ENCODE measurements at regions not wholly inside any gene's neighbourhood (a gene's known extent, or its start where the extent isn't known, plus 50 kb on each side); places are given as distances from the start of the nearest gene placed in this dataset.
"Not testable (repeated sequence)": the region's sequence is repeated elsewhere in the genome, so short reads cannot be mapped to it uniquely, and the experiment has no call there.

GRCh38 chr18:2219706-2220105 lies 351.6 kb downstream of the METTL4 start:
- no peaks in the 10 kb centered on the region for H3K27me3 ChIP-seq (ENCODE audit: control insufficient read depth in 2 of 2, insufficient read depth in 1 of 2, low read length in 1 of 2)
- no peak overlapping the region for H3K27ac ChIP-seq (ENCODE audit: low read depth in 1 of 2, low read length in 1 of 2)
- H3K36me3 ChIP-seq (ENCODE audit: control insufficient read depth in 2 of 2, insufficient read depth in 2 of 2, low read length in 1 of 2): no peaks in the 10 kb centered on the region
- DNase-seq (ENCODE audit: low read depth in 6 of 9, low spot score in 9 of 9): no peak
- no peak overlapping the region for H3K4me3 ChIP-seq (ENCODE audit: low read length in 2 of 2)
- no peaks in the 10 kb centered on the region for H3K9me3 ChIP-seq (ENCODE audit: control insufficient read depth in 2 of 2, insufficient read depth in 1 of 2, low read length in 1 of 2)
- WGBS: 92% methylated on average over 3 of the region's 3 CpGs
- no peaks in the 10 kb centered on the region for H3K4me1 ChIP-seq (ENCODE audit: control insufficient read depth in 2 of 2, insufficient read depth in 2 of 2, low read length in 2 of 2)

DNA sequence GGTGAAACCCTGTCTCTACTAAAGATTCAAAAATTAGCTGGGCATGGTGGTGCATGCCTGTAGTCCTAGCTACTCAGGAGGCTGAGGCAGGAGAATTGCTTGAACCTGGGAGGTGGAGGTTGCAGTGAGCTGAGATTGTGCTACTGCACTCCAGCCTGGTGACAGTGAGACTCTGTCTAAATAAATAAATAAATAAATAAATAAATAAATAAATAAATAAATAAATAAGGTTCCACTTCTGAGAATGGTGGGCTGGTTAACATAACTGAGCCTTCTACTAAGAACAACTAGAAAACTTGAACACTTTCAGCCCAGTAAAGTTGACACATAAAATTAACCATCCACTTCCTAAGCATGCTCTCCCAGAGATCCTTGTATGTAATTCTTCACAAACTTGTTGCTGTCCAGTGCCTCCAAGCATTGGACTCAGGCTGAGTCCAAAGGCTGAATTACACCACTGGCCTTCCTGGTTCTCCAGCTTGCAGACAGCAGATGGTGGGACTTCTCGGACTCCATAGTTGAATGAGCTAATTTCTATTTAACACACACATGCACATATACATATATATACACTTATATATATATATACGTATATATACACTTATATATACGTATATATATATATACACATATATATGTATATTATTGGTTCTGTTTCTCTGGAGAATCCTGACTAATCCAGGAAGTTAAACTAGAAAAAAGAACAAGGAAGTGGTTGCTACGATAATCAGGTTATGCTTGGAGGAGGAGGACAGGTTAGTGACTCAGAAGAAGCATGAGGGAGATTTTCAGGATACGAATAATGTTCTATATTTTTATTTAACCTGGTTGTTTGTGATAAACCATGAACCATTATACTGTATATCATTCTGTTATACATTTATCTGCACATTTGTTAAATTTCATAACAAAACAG lies 348.8 kb downstream of the METTL4 start:
- Histone ChIP-seq H3K36me3 (ENCODE audit: control insufficient read depth in 2 of 2, insufficient read depth in 2 of 2, low read length in 1 of 2) (no peaks in the 10 kb centered on the region), H3K27me3 (ENCODE audit: control insufficient read depth in 2 of 2, insufficient read depth in 1 of 2, low read length in 1 of 2) (no peaks in the 10 kb centered on the region), H3K27ac (ENCODE audit: low read depth in 1 of 2, low read length in 1 of 2) (no peak overlapping the region), H3K4me3 (ENCODE audit: low read length in 2 of 2) (no peak overlapping the region), H3K4me1 (ENCODE audit: control insufficient read depth in 2 of 2, insufficient read depth in 2 of 2, low read length in 2 of 2) (no peaks in the 10 kb centered on the region), H3K9me3 (ENCODE audit: control insufficient read depth in 2 of 2, insufficient read depth in 1 of 2, low read length in 1 of 2) (no peaks in the 10 kb centered on the region)
- 78% methylated on average over 5 of the region's 5 CpGs for WGBS
- no peak for DNase-seq (ENCODE audit: low read depth in 6 of 9, low spot score in 9 of 9)

GRCh38 chr18:2223449-2223848 lies 347.9 kb downstream of the METTL4 start:
- Histone ChIP-seq H3K4me1 (ENCODE audit: control insufficient read depth in 2 of 2, insufficient read depth in 2 of 2, low read length in 2 of 2) (no peaks in the 10 kb centered on the region), H3K27me3 (ENCODE audit: control insufficient read depth in 2 of 2, insufficient read depth in 1 of 2, low read length in 1 of 2) (no peaks in the 10 kb centered on the region), H3K4me3 (ENCODE audit: low read length in 2 of 2) (no peak overlapping the region), H3K27ac (ENCODE audit: low read depth in 1 of 2, low read length in 1 of 2) (no peak overlapping the region), H3K36me3 (ENCODE audit: control insufficient read depth in 2 of 2, insufficient read depth in 2 of 2, low read length in 1 of 2) (no peaks in the 10 kb centered on the region), H3K9me3 (ENCODE audit: control insufficient read depth in 2 of 2, insufficient read depth in 1 of 2, low read length in 1 of 2) (no peaks in the 10 kb centered on the region)
- no peak for DNase-seq (ENCODE audit: low read depth in 6 of 9, low spot score in 9 of 9)
- 87% methylated on average over 5 of the region's 5 CpGs for WGBS

- Histone ChIP-seq H3K36me3 (ENCODE audit: control insufficient read depth in 2 of 2, insufficient read depth in 2 of 2, low read length in 1 of 2) (no peaks in the 10 kb centered on the region), H3K27ac (ENCODE audit: low read depth in 1 of 2, low read length in 1 of 2) (no peak overlapping the region), H3K9me3 (ENCODE audit: control insufficient read depth in 2 of 2, insufficient read depth in 1 of 2, low read length in 1 of 2) (no peaks in the 10 kb centered on the region), H3K4me1 (ENCODE audit: control insufficient read depth in 2 of 2, insufficient read depth in 2 of 2, low read length in 2 of 2) (no peaks in the 10 kb centered on the region), H3K4me3 (ENCODE audit: low read length in 2 of 2) (no peak overlapping the region), H3K27me3 (ENCODE audit: control insufficient read depth in 2 of 2, insufficient read depth in 1 of 2, low read length in 1 of 2) (no peaks in the 10 kb centered on the region)
- WGBS: 66% methylated on average over 2 of the region's 2 CpGs
- peak in 3 of 9 donors; percentile 4 to 12 (median 11) for DNase-seq (ENCODE audit: low read depth in 6 of 9, low spot score in 9 of 9)
Observed at GRCh38 chr18:2223849-2224248, 347.5 kb downstream of the METTL4 start.

DNA sequence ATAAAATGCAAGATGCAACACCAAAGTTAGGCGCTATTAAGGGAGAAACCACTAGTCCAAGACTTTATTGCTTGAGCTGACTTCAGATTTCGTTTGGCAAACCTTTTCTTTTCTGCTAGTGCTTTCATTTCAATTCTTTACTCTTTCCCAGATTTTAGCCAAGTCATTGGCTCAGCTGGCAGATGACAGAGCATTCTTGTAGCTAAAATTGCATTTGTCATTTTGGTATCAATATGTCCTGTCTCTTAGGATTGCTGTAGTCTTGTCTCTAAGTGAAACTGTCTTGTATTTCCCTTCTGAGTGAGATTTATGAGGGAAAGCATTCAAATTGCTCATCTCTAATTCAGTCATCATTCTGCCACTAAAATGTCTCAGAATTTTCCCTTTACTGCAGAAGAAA lies 335.1 kb downstream of the METTL4 start:
- H3K27me3 ChIP-seq (ENCODE audit: control insufficient read depth in 2 of 2, insufficient read depth in 1 of 2, low read length in 1 of 2): no peaks in the 10 kb centered on the region
- no peak for DNase-seq (ENCODE audit: low read depth in 6 of 9, low spot score in 9 of 9)
- no peak overlapping the region for H3K27ac ChIP-seq (ENCODE audit: low read depth in 1 of 2, low read length in 1 of 2)
- H3K9me3 ChIP-seq (ENCODE audit: control insufficient read depth in 2 of 2, insufficient read depth in 1 of 2, low read length in 1 of 2): no peaks in the 10 kb centered on the region
- 83% methylated on average over 2 of the region's 2 CpGs for WGBS
- H3K36me3 ChIP-seq (ENCODE audit: control insufficient read depth in 2 of 2, insufficient read depth in 2 of 2, low read length in 1 of 2): no peaks in the 10 kb centered on the region
- no peaks in the 10 kb centered on the region for H3K4me1 ChIP-seq (ENCODE audit: control insufficient read depth in 2 of 2, insufficient read depth in 2 of 2, low read length in 2 of 2)
- no peak overlapping the region for H3K4me3 ChIP-seq (ENCODE audit: low read length in 2 of 2)

- 72% methylated on average over 7 of the region's 7 CpGs for whole genome bisulfite sequencing
- Histone ChIP-seq H3K27me3 (ENCODE audit: control insufficient read depth in 2 of 2, insufficient read depth in 1 of 2, low read length in 1 of 2) (no peaks in the 10 kb centered on the region), H3K4me3 (ENCODE audit: low read length in 2 of 2) (no peak overlapping the region)
Observed at GRCh38 chr18:2237706-2238105, 333.6 kb downstream of the METTL4 start.

GRCh38 chr18:2240311-2240705 lies 331.0 kb downstream of the METTL4 start:
- Histone ChIP-seq H3K27me3 (ENCODE audit: control insufficient read depth in 2 of 2, insufficient read depth in 1 of 2, low read length in 1 of 2) (no peaks in the 10 kb centered on the region), H3K36me3 (ENCODE audit: control insufficient read depth in 2 of 2, insufficient read depth in 2 of 2, low read length in 1 of 2) (no peaks in the 10 kb centered on the region), H3K9me3 (ENCODE audit: control insufficient read depth in 2 of 2, insufficient read depth in 1 of 2, low read length in 1 of 2) (no peaks in the 10 kb centered on the region), H3K4me3 (ENCODE audit: low read length in 2 of 2) (no peak overlapping the region), H3K4me1 (ENCODE audit: control insufficient read depth in 2 of 2, insufficient read depth in 2 of 2, low read length in 2 of 2) (no peaks in the 10 kb centered on the region), H3K27ac (ENCODE audit: low read depth in 1 of 2, low read length in 1 of 2) (no peak overlapping the region)
- DNase-seq (ENCODE audit: low read depth in 6 of 9, low spot score in 9 of 9): no peak
- 92% methylated on average over 4 of the region's 4 CpGs for WGBS

More at GRCh38 chr18:2237706-2238105, 333.6 kb downstream of the METTL4 start:
- no peak for DNase-seq (ENCODE audit: low read depth in 6 of 9, low spot score in 9 of 9)
- no peaks in the 10 kb centered on the region for H3K4me1 ChIP-seq (ENCODE audit: control insufficient read depth in 2 of 2, insufficient read depth in 2 of 2, low read length in 2 of 2)
- no peaks in the 10 kb centered on the region for H3K36me3 ChIP-seq (ENCODE audit: control insufficient read depth in 2 of 2, insufficient read depth in 2 of 2, low read length in 1 of 2)
- H3K9me3 ChIP-seq (ENCODE audit: control insufficient read depth in 2 of 2, insufficient read depth in 1 of 2, low read length in 1 of 2): no peaks in the 10 kb centered on the region
- H3K27ac ChIP-seq (ENCODE audit: low read depth in 1 of 2, low read length in 1 of 2): no peak overlapping the region

GRCh38 chr18:2244641-2245040 lies 326.7 kb downstream of the METTL4 start:
- peak in 2 of 9 donors; percentile 2 to 4 for DNase-seq (ENCODE audit: low read depth in 6 of 9, low spot score in 9 of 9)
- H3K9me3 ChIP-seq (ENCODE audit: control insufficient read depth in 2 of 2, insufficient read depth in 1 of 2, low read length in 1 of 2): no peaks in the 10 kb centered on the region
- H3K27ac ChIP-seq (ENCODE audit: low read depth in 1 of 2, low read length in 1 of 2): no peak overlapping the region
- H3K36me3 ChIP-seq (ENCODE audit: control insufficient read depth in 2 of 2, insufficient read depth in 2 of 2, low read length in 1 of 2): no peaks in the 10 kb centered on the region
- H3K4me3 ChIP-seq (ENCODE audit: low read length in 2 of 2): no peak overlapping the region
- H3K27me3 ChIP-seq (ENCODE audit: control insufficient read depth in 2 of 2, insufficient read depth in 1 of 2, low read length in 1 of 2): no peaks in the 10 kb centered on the region
- H3K4me1 ChIP-seq (ENCODE audit: control insufficient read depth in 2 of 2, insufficient read depth in 2 of 2, low read length in 2 of 2): no peaks in the 10 kb centered on the region

- not testable (repeated sequence) for H3K36me3 ChIP-seq (ENCODE audit: control insufficient read depth in 2 of 2, insufficient read depth in 2 of 2, low read length in 1 of 2); H3K9me3 ChIP-seq (ENCODE audit: control insufficient read depth in 2 of 2, insufficient read depth in 1 of 2, low read length in 1 of 2); H3K4me1 ChIP-seq (ENCODE audit: control insufficient read depth in 2 of 2, insufficient read depth in 2 of 2, low read length in 2 of 2); DNase-seq (ENCODE audit: low read depth in 6 of 9, low spot score in 9 of 9); H3K4me3 ChIP-seq (ENCODE audit: low read length in 2 of 2); H3K27me3 ChIP-seq (ENCODE audit: control insufficient read depth in 2 of 2, insufficient read depth in 1 of 2, low read length in 1 of 2); H3K27ac ChIP-seq (ENCODE audit: low read depth in 1 of 2, low read length in 1 of 2)
- 98% methylated on average over 19 of the region's 19 CpGs for WGBS
Observed at GRCh38 chr18:2247101-2247500, 324.2 kb downstream of the METTL4 start.
